ENCODE measurements at regions not wholly inside any gene's neighbourhood (a gene's known extent, or its start where the extent isn't known, plus 50 kb on each side); places are given as distances from the start of the nearest gene placed in this dataset.
A peak's percentile ranks its signal among the peaks of the same experiment; 100 is the strongest.

DNA sequence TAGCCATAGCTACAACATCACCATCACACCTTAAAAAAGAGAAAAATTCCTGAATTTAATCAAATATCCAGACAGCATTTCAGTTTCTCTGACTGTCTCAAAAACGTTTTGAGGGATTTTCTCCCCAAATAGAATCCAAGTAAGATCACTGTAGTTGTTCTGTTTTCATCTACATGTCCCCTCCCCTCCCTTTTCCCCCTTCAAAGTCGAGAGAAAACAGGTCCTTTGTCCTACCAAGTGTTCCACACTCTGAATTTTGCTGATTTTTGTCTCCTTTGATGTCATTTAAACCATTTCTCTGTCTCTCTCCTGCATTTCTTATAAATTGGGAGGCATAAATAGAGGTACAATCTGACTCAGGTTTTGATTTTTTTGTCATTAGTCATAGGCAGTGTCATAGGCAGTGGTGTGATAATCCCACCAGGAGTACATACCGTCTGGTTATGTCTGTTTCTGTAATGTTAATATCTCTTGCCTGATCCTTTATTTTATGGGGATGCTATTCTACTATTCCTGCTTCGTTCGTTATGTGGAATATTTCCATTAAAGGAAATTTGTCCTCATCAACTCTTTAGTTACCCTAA lies 348.6 kb downstream of the PTTG2 start:
- H3K4me3 ChIP-seq (ENCODE audit: low read length), result no peak overlapping the region
- peaks cover 26% of the 10 kb centered on the region for H3K4me1 ChIP-seq (ENCODE audit: insufficient read depth, low read length)
- no peaks in the 10 kb centered on the region for H3K9me3 ChIP-seq (ENCODE audit: low read depth, low read length)
- no peaks in the 10 kb centered on the region for H3K27me3 ChIP-seq (ENCODE audit: insufficient read depth, low read length)

DNA sequence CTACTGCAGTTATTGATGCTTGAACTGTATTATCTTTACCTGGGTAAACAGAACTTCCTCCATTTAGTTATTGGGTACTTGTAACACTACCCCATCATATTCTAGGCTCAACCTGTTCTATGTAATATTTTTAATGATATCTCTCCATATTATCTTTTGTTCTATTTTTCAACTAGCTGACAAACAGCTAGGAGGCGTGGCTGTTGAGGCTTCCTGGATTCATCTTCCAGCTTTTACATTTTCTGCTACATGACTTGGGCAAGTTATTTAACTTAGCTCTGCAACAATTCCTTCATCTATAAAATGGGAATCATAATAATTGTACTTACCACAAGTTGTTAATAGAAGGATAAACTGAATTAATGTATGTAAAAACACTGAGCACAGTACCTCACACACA lies 349.3 kb downstream of the PTTG2 start:
- Histone ChIP-seq H3K27me3 (ENCODE audit: insufficient read depth, low read length) (no peaks in the 10 kb centered on the region), H3K9me3 (ENCODE audit: low read depth, low read length) (no peaks in the 10 kb centered on the region), H3K4me1 (ENCODE audit: insufficient read depth, low read length) (peaks cover 31% of the 10 kb centered on the region), H3K4me3 (ENCODE audit: low read length) (no peak overlapping the region)

DNA sequence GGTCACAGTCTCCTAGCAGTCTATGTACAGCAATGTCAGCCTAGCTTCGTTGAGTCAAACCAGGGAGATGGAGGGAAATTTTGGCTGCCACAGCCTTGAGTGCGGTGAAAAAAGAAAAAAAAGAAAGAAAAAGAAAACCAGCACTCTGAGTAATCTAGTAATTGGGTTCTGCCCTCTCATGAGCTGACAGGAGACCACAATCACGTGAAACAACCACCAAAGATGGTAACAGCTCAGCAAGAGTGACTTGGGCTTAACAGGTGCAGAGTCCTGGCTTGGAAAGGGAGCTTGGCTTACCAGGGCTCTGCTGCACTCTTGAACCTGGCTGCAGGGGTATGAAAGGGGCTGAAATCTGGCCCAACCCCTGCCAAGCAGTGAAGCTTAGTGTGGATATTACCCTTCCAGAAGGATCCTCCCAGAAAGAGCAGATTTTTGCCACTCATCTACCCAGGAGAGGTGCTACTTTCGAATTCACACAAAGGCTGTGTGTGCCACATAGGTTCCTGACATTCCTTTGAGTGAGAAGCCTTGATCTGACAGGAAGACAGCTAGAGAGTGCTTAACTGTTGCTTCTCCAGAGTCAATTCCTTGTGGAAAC lies 350.3 kb downstream of the PTTG2 start:
- Histone ChIP-seq H3K4me1 (ENCODE audit: insufficient read depth, low read length) (peaks cover 31% of the 10 kb centered on the region), H3K27me3 (ENCODE audit: insufficient read depth, low read length) (no peaks in the 10 kb centered on the region), H3K9me3 (ENCODE audit: low read depth, low read length) (no peaks in the 10 kb centered on the region), H3K4me3 (ENCODE audit: low read length) (no peak overlapping the region)

- H3K4me3 ChIP-seq (ENCODE audit: low read length), result no peak overlapping the region
- no peaks in the 10 kb centered on the region for H3K9me3 ChIP-seq (ENCODE audit: low read depth, low read length)
- peaks cover 25% of the 10 kb centered on the region for H3K4me1 ChIP-seq (ENCODE audit: insufficient read depth, low read length)
- H3K27me3 ChIP-seq (ENCODE audit: insufficient read depth, low read length), result no peaks in the 10 kb centered on the region
Measured at GRCh38 chr4:38311495-38312126, 351.4 kb downstream of the PTTG2 start.

- Histone ChIP-seq H3K9me3 (ENCODE audit: low read depth, low read length) (no peaks in the 10 kb centered on the region), H3K27me3 (ENCODE audit: insufficient read depth, low read length) (no peaks in the 10 kb centered on the region), H3K4me3 (ENCODE audit: low read length) (no peak overlapping the region), H3K4me1 (ENCODE audit: insufficient read depth, low read length) (peaks cover 24% of the 10 kb centered on the region)
Measured at GRCh38 chr4:38313175-38313574, 350.8 kb upstream of the KLF3 start.

DNA sequence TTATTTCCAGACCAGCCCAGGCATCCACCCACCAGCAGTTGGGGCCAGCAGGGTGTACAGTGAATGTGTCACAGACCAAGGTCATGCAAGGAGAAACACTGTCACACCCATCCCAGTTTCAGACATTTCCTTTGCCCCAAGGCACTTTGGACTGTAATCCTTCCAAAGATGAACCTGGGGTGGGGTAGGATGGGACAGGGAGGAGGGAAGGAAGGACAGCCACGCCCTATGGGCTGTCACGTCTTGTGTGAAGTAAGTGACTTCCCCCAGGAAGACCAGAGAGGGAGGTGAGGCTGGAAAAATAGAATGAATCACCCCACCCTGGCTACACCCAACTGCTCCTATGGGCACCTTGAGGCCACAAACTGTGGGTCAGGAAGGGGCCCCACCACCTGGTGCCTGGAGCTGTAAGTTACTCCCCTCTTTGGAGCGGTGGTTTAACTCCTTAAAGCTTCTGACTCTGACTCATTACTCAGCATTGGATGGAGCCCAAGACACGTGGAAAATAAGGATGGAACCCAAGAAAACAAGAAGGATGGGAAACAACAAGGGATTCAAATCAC lies 349.9 kb upstream of the KLF3 start:
- no peaks in the 10 kb centered on the region for H3K27me3 ChIP-seq (ENCODE audit: insufficient read depth, low read length)
- H3K4me3 ChIP-seq (ENCODE audit: low read length), result no peak overlapping the region
- H3K9me3 ChIP-seq (ENCODE audit: low read depth, low read length), result no peaks in the 10 kb centered on the region
- peaks cover 31% of the 10 kb centered on the region for H3K4me1 ChIP-seq (ENCODE audit: insufficient read depth, low read length)

DNA sequence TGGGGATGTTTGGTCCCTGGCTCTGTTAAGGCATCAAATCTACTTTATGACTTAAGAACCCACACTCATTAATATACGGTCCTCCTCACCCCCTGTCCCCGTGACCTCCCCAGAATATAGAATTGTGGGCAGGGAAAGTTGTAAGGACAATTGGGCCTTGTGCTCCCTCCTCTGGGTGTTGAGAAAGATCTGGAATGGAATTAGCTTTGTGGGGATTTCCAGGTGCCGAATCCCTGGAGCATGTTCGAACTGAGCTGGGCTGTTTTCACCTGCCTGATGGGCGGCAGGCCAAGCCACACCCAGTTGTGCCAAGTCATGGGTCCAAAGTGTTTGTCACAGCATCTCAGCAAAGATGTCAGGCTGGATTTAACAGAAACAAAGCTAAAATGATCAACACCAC lies 349.3 kb upstream of the KLF3 start:
- no peaks in the 10 kb centered on the region for H3K27me3 ChIP-seq (ENCODE audit: insufficient read depth, low read length)
- H3K4me1 ChIP-seq (ENCODE audit: insufficient read depth, low read length), result peaks cover 37% of the 10 kb centered on the region
- no peaks in the 10 kb centered on the region for H3K9me3 ChIP-seq (ENCODE audit: low read depth, low read length)
- no peak overlapping the region for H3K4me3 ChIP-seq (ENCODE audit: low read length)

GRCh38 chr4:38315286-38315685 lies 348.7 kb upstream of the KLF3 start:
- Histone ChIP-seq H3K27me3 (ENCODE audit: insufficient read depth, low read length) (no peaks in the 10 kb centered on the region), H3K4me1 (ENCODE audit: insufficient read depth, low read length) (peaks cover 42% of the 10 kb centered on the region), H3K4me3 (ENCODE audit: low read length) (no peak overlapping the region), H3K9me3 (ENCODE audit: low read depth, low read length) (no peaks in the 10 kb centered on the region)

DNA sequence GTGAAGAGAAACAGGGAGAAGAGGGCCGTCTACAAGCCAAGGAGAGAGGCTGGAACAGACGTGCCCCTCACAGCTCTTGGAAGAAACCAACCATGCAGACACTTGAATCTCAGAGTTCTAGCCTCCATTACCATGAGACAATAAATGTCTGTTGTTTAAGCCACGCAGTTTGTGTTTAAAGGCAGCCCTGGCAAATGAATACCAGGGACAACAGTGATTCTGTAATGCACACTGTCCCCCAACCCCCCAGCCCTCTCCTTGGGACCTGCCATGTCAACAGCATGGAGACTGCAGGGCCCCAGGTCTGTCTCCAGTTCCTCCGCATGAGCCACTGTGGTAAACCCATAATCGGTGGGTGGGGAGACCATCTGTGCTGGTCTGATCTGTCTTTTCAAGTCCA lies 348.0 kb upstream of the KLF3 start:
- H3K9me3 ChIP-seq (ENCODE audit: low read depth, low read length), result no peaks in the 10 kb centered on the region
- no peak overlapping the region for H3K4me3 ChIP-seq (ENCODE audit: low read length)
- peaks cover 39% of the 10 kb centered on the region for H3K4me1 ChIP-seq (ENCODE audit: insufficient read depth, low read length)
- H3K27me3 ChIP-seq (ENCODE audit: insufficient read depth, low read length), result no peaks in the 10 kb centered on the region

DNA sequence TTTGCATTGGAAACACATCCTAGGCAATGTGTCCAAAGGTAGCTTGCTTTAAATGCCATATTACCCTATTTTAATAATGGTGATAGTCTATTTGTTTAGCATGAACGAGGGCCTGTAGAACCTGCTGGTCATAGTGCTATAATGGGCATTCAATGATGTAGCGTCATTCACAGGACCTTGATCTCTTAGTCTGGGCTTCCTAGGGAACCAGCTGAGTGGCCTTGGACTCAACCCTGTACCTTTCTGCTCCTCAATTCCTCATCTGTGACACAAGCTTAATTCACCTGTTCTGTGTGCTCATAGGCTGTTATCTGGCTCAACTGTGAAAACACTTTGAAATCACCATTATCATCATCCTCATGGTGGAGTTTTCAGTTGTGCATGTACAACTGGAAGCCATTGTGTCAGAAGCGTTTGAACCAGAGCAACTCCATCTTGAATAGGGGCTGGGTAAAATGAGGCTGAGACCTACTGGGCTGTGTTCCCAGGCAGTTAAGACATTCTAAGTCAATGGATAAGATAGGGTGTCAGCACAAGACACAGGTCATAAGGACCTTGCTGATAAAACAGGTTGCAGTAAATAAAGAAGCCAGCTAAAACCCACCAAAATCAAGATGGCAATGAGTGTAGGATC lies 346.8 kb upstream of the KLF3 start:
- no peaks in the 10 kb centered on the region for H3K9me3 ChIP-seq (ENCODE audit: low read depth, low read length)

DNA sequence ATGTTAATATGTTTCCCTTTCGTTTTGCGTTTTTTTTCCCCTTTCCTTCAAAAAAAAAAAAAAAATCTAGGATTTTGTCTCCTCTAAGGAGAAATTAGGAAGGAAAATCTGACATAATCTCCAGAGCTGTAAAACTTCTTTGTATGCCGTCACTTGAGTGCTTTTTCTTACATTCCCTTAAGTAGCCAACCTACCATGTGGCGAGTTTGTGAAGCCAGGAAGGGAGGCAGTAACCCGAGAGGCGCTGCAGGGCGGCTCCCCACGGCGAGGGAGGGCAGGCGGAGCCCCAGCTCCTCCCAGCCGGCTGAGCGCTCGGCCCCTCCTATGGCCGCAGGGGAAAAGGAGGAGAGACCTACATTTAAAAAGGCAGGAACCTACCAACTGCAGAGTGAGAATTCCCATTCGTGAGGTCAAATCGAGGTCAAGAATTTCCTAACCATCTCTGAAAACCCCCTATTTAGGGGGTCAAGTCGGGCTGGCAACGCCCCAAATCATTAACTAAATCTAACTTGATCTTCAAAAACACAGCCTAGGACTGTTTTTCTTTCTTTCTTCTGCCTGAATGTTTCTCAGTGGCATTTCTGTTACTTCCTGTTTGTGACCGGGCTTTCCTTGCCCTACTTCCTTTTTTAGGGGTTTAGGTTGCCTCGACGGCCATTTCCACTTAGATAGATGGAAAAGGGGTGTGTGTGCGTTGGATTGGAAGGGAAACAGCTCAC lies 345.1 kb upstream of the KLF3 start:
- Histone ChIP-seq H3K27me3 (ENCODE audit: insufficient read depth, low read length) (no peaks in the 10 kb centered on the region), H3K4me3 (ENCODE audit: low read length) (peak overlapping the region; percentile 20), H3K4me1 (ENCODE audit: insufficient read depth, low read length) (peaks cover 50% of the 10 kb centered on the region), H3K9me3 (ENCODE audit: low read depth, low read length) (no peaks in the 10 kb centered on the region)

More for the DNA sequence above, 346.8 kb upstream of the KLF3 start:
- H3K27me3 ChIP-seq (ENCODE audit: insufficient read depth, low read length), result no peaks in the 10 kb centered on the region
- peaks cover 37% of the 10 kb centered on the region for H3K4me1 ChIP-seq (ENCODE audit: insufficient read depth, low read length)
- no peak overlapping the region for H3K4me3 ChIP-seq (ENCODE audit: low read length)

- Histone ChIP-seq H3K4me1 (ENCODE audit: insufficient read depth, low read length) (peaks cover 47% of the 10 kb centered on the region), H3K27me3 (ENCODE audit: insufficient read depth, low read length) (no peaks in the 10 kb centered on the region), H3K9me3 (ENCODE audit: low read depth, low read length) (no peaks in the 10 kb centered on the region), H3K4me3 (ENCODE audit: low read length) (peak overlapping the region; percentile 20)
Measured at GRCh38 chr4:38319456-38320342, 344.3 kb upstream of the KLF3 start.

GRCh38 chr4:38320343-38320695 lies 343.7 kb upstream of the KLF3 start:
- no peaks in the 10 kb centered on the region for H3K27me3 ChIP-seq (ENCODE audit: insufficient read depth, low read length)
- H3K9me3 ChIP-seq (ENCODE audit: low read depth, low read length), result no peaks in the 10 kb centered on the region
- peaks cover 47% of the 10 kb centered on the region for H3K4me1 ChIP-seq (ENCODE audit: insufficient read depth, low read length)
- H3K4me3 ChIP-seq (ENCODE audit: low read length), result no peak overlapping the region

DNA sequence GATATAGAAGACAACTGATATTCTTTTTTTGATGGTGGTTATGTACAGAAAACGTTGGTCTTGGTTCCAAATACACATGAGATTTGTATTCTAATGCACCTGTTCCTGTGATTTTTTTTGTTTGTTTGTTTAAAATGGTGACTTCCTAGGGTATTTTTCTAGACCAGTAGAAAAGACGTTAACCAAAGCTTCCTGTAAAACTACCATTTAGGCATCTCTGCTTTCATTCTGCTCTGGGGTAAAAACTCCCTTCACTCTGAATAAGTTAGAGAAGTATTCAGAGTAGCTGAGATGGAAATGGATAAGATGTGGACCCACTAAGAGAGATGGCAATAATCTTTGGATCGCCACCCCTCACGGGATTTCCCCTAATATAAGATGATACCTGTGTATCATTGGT lies 343.2 kb upstream of the KLF3 start:
- H3K27me3 ChIP-seq (ENCODE audit: insufficient read depth, low read length), result no peaks in the 10 kb centered on the region
- no peak overlapping the region for H3K4me3 ChIP-seq (ENCODE audit: low read length)
- peaks cover 47% of the 10 kb centered on the region for H3K4me1 ChIP-seq (ENCODE audit: insufficient read depth, low read length)

More for the DNA sequence above, 343.2 kb upstream of the KLF3 start:
- no peaks in the 10 kb centered on the region for H3K9me3 ChIP-seq (ENCODE audit: low read depth, low read length)
